NCI-H2171 (cell line): ENCODE measurements at regions not wholly inside any gene's neighbourhood (a gene's known extent, or its start where the extent isn't known, plus 50 kb on each side); places are given as distances from the start of the nearest gene placed in this dataset.

Experiments used
- DNase-seq: peaks from one replicate; lab custom pipeline; 2025; lab: John Stamatoyannopoulos, UW

GRCh38 chr5:135234666-135235401 is 164.2 kb downstream of the MACROH2A1 start:
- DNase-seq: no peak

GRCh38 chr5:135234242-135234641 is 164.8 kb downstream of the MACROH2A1 start:
- no peak for DNase-seq

GRCh38 chr5:135233477-135233876 is 165.6 kb downstream of the MACROH2A1 start:
- no peak for DNase-seq

- no peak for DNase-seq
These were observed 166.1 kb downstream of the MACROH2A1 start for GRCh38 chr5:135232958-135233357.

- DNase-seq: no peak
These were observed 167.7 kb downstream of the MACROH2A1 start for GRCh38 chr5:135231289-135231688.

- no peak for DNase-seq
These were observed 168.6 kb downstream of the MACROH2A1 start for GRCh38 chr5:135230251-135230925.

- no peak for DNase-seq
These were observed 169.3 kb downstream of the MACROH2A1 start for GRCh38 chr5:135229679-135230132.

GRCh38 chr5:135229122-135229521 is 169.9 kb downstream of the MACROH2A1 start:
- no peak for DNase-seq

- no peak for DNase-seq
These were observed 170.8 kb downstream of the MACROH2A1 start for GRCh38 chr5:135228222-135228621.

- DNase-seq: no peak
These were observed 171.7 kb downstream of the MACROH2A1 start for GRCh38 chr5:135227064-135228022.

GRCh38 chr5:135225856-135226560 is 173.0 kb downstream of the MACROH2A1 start:
- DNase-seq: no peak

- no peak for DNase-seq
These were observed 175.0 kb downstream of the MACROH2A1 start for GRCh38 chr5:135223891-135224625.

GRCh38 chr5:135223404-135223803 is 175.6 kb downstream of the MACROH2A1 start:
- DNase-seq: no peak

GRCh38 chr5:135222771-135223170 is 176.3 kb downstream of the MACROH2A1 start:
- no peak for DNase-seq

GRCh38 chr5:135222171-135222681 is 176.8 kb downstream of the MACROH2A1 start:
- no peak for DNase-seq

- no peak for DNase-seq
These were observed 177.3 kb downstream of the MACROH2A1 start for GRCh38 chr5:135221696-135222095.

GRCh38 chr5:135221187-135221473 is 177.9 kb downstream of the MACROH2A1 start:
- no peak for DNase-seq

GRCh38 chr5:135220394-135221186 is 178.4 kb downstream of the MACROH2A1 start:
- DNase-seq: no peak

- no peak for DNase-seq
These were observed 179.2 kb downstream of the MACROH2A1 start for GRCh38 chr5:135219868-135220267.
